Osteocyte (in vitro differentiated cells): ENCODE measurements at regions not wholly inside any gene's neighbourhood (a gene's known extent, or its start where the extent isn't known, plus 50 kb on each side); places are given as distances from the start of the nearest gene placed in this dataset.

Experiments
- DNase-seq: peaks from one replicate; pipeline ENCODE4 v3.0.0; 2021; ENCODE audit warnings: mixed read lengths; ENCODE audit not compliant: unreplicated experiment; ENCODE audit errors: extremely low spot score
- H3K27ac Mint-ChIP-seq: one replicate; pipeline ENCODE4 v1.8.0; 2021; ENCODE audit warnings: mild to moderate bottlenecking, mixed read lengths; ENCODE audit not compliant: unreplicated experiment
- H3K27me3 Mint-ChIP-seq: one replicate; pipeline ENCODE4 v1.8.0; 2021; ENCODE audit warnings: mixed read lengths; ENCODE audit not compliant: unreplicated experiment
- H3K36me3 Mint-ChIP-seq: one replicate; pipeline ENCODE4 v1.8.0; 2021; ENCODE audit warnings: mixed read lengths; ENCODE audit not compliant: unreplicated experiment
- H3K4me1 Mint-ChIP-seq: one replicate; pipeline ENCODE4 v1.8.0; 2021; ENCODE audit warnings: mixed read lengths; ENCODE audit not compliant: unreplicated experiment
- H3K4me3 Mint-ChIP-seq: one replicate; pipeline ENCODE4 v1.8.0; 2021; ENCODE audit warnings: mild to moderate bottlenecking, moderate library complexity, mixed read lengths; ENCODE audit not compliant: unreplicated experiment
- H3K9me3 Mint-ChIP-seq: one replicate; pipeline ENCODE4 v1.8.0; 2021; ENCODE audit warnings: mixed read lengths; ENCODE audit not compliant: unreplicated experiment
- TF ChIP-seq, protein P1 (sequence below): fragments of 200-600 bp; sonication (generic); IDR thresholded peaks from 2 replicates; pipeline ENCODE4 v1.5.0; 2021; ENCODE audit warnings: antibody characterized with exemption, mild to moderate bottlenecking, moderate library complexity

DNA sequence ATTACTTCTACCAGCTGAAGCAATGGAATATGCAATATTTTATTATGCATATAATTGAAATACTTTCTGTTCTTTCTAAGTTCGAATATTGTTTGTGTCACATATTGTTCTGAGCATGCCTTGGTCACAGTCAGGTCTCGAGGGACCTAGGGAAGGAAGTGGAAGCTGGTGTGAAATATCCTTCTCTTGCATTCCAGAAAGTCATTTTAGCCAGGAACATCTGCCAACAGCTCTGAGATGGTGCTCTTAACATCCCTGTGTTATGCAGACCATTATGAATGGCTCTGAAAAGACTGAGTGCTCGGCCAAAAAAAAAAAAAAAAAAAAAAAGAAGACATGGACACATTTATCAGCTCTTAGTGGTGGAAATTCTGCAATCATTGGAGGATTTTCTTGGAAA lies 132.7 kb upstream of the JAG1 start:
- Mint-ChIP-seq H3K27me3 (no peaks in the 10 kb centered on the region), H3K4me1 (peaks cover 23% of the 10 kb centered on the region), H3K4me3 (no peak overlapping the region), H3K9me3 (no peaks in the 10 kb centered on the region), H3K36me3 (no peaks in the 10 kb centered on the region), H3K27ac (no peak overlapping the region)
- TF ChIP-seq, protein P1, sequence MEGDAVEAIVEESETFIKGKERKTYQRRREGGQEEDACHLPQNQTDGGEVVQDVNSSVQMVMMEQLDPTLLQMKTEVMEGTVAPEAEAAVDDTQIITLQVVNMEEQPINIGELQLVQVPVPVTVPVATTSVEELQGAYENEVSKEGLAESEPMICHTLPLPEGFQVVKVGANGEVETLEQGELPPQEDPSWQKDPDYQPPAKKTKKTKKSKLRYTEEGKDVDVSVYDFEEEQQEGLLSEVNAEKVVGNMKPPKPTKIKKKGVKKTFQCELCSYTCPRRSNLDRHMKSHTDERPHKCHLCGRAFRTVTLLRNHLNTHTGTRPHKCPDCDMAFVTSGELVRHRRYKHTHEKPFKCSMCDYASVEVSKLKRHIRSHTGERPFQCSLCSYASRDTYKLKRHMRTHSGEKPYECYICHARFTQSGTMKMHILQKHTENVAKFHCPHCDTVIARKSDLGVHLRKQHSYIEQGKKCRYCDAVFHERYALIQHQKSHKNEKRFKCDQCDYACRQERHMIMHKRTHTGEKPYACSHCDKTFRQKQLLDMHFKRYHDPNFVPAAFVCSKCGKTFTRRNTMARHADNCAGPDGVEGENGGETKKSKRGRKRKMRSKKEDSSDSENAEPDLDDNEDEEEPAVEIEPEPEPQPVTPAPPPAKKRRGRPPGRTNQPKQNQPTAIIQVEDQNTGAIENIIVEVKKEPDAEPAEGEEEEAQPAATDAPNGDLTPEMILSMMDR, result no peak
- DNase-seq, result no peak

DNA sequence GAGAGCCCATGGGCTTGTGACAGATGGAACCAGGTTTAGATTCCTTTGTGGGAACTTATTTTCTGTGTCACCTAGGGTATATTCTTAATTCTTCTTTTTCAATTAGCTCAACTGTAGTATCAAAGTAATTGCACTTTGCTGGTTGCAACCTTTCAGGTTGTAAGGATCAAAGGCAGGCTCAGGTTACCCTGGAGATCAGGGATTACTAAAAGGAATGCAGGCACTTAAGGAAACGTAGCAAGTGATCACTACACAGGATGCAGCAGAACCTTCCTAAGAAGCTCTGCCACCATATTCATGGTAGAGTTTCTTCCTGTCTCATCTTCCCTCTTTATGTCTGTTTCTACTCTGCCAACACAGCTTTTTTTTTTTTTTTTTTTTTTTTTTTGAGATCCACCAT lies 133.2 kb upstream of the JAG1 start:
- Mint-ChIP-seq H3K4me3 (no peak overlapping the region), H3K36me3 (no peaks in the 10 kb centered on the region), H3K27ac (no peak overlapping the region), H3K4me1 (peaks cover 23% of the 10 kb centered on the region), H3K9me3 (no peaks in the 10 kb centered on the region), H3K27me3 (no peaks in the 10 kb centered on the region)
- DNase-seq, result no peak
- TF ChIP-seq, protein P1, result no peak

DNA sequence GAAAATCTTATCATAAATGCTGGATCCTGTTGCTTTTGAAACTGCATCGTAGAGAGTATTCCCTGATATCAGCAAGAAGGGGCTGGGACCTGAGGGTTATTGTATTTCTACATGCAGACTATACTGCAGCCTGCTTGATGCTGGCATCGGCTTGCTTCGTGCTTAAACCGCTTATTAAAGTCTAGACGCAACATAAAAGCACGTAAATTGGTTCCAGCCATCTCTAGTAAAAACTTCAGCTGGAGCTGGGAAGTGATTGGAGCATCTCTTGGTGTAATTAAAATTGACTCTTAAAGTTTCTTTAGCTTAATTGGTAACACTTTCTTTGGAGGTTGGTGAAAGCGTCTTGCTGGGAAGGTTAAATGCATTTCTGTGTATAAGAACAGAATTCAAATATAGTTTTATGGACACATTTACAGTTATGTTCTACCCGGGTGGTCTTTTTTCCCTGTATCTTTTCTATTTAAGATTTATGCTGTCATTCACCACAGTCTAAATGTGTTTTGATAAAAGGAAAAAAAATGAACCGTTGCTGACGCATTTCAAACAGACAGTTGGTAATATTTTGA lies 139.0 kb upstream of the JAG1 start:
- Mint-ChIP-seq H3K36me3 (no peaks in the 10 kb centered on the region), H3K4me1 (no peaks in the 10 kb centered on the region)

DNA sequence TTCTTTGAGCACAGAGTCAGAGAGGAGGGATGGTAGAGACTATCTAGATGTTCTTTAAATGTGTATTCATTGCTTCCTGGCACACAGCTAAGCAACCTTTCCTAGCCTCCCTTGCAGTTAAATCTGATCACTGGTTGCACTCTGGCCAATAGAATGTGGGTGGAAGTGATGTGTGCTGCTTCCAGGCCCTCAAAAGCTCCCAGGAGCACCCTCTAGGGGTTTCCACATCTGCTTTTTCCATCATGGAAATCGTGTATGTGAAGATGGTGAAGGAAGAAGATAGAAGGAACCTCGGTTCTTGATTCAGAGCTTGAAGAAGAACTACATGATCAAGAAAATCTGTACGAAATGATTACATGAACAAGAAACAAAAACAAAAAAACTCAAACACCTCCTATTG lies 149.8 kb upstream of the JAG1 start:
- peaks cover 6% of the 10 kb centered on the region for H3K9me3 Mint-ChIP-seq
- peaks cover 3% of the 10 kb centered on the region for H3K36me3 Mint-ChIP-seq
- no peak for DNase-seq
- H3K4me1 Mint-ChIP-seq, result peaks cover 5% of the 10 kb centered on the region
- no peak overlapping the region for H3K4me3 Mint-ChIP-seq
- TF ChIP-seq, protein P1, result no peak
- H3K27me3 Mint-ChIP-seq, result no peaks in the 10 kb centered on the region
- no peak overlapping the region for H3K27ac Mint-ChIP-seq

More for the DNA sequence above, 139.0 kb upstream of the JAG1 start:
- no peak overlapping the region for H3K27ac Mint-ChIP-seq
- TF ChIP-seq, protein P1, result no peak
- no peak for DNase-seq
- H3K9me3 Mint-ChIP-seq, result no peaks in the 10 kb centered on the region
- H3K4me3 Mint-ChIP-seq, result no peak overlapping the region
- H3K27me3 Mint-ChIP-seq, result no peaks in the 10 kb centered on the region

DNA sequence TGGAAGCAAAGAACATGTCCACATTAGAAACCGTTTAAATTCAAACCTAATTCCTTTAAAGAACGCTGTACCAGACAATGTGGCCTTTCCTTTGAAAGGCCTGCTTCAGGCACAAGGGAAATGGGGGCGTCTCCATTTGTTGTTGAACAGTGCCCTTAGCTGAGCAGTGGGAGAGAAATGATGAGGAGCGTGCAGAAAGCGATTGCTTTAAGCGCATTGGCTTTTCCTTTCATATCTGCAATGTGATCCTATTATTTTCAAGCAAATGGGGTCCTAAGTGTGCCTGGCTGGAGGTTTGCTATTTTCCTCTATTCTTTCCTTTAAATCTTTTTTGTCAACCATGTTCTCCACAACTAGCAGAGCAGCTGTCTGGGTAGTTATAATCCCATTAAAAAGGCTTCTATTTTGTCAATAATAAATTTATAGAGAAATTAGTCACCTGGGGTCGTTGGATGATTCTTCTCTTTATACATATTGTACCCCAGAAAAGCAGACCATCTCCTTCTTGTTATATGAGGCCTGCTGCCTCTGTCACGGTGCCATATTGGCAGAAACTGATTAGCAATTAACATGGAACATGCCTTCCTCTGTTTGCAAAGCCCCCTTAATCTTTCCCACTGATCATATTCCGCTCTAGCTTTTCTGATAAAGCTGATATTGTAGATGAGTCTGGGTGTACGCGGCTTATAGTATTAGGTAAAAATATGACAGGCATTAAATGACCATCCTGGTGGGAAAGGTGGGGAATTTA lies 151.1 kb upstream of the JAG1 start:
- Mint-ChIP-seq H3K4me3 (no peak overlapping the region), H3K27me3 (no peaks in the 10 kb centered on the region), H3K36me3 (peaks cover 3% of the 10 kb centered on the region), H3K27ac (no peak overlapping the region), H3K9me3 (peaks cover 6% of the 10 kb centered on the region), H3K4me1 (peaks cover 5% of the 10 kb centered on the region)
- DNase-seq, result no peak
- TF ChIP-seq, protein P1, result no peak
